Fibroblast of villous mesenchyme (primary cell): ENCODE measurements at regions not wholly inside any gene's neighbourhood (a gene's known extent, or its start where the extent isn't known, plus 50 kb on each side); places are given as distances from the start of the nearest gene placed in this dataset.
A peak's percentile ranks its signal among the peaks of the same experiment; 100 is the strongest.
"Not testable (repeated sequence)": the region's sequence is repeated elsewhere in the genome, so short reads cannot be mapped to it uniquely, and the experiment has no call there.

Source experiments
- DNase-seq: peaks from one replicate; pipeline ENCODE4 v3.0.0-alpha.2; 2010; ENCODE audit warnings: low read depth
- H3K4me3 ChIP-seq: 2 replicates; pipeline ENCODE4 v1.5.1; 2011; ENCODE audit warnings: low read depth, mild to moderate bottlenecking, low read length
- CTCF ChIP-seq: IDR thresholded peaks from 2 replicates; pipeline ENCODE4 v1.5.1; 2012; ENCODE audit warnings: low read depth, mild to moderate bottlenecking, low read length; ENCODE audit not compliant: insufficient read depth

GRCh38 chr14:66268802-66269334 lies 217.3 kb upstream of the CCDC196 start:
- TF ChIP-seq CTCF: no peak
- no peak for DNase-seq

GRCh38 chr14:66272221-66272620 lies 213.9 kb upstream of the CCDC196 start:
- no peak overlapping the region for H3K4me3 ChIP-seq
- TF ChIP-seq CTCF: no peak
- DNase-seq: no peak

More at GRCh38 chr14:66268802-66269334, 217.3 kb upstream of the CCDC196 start:
- H3K4me3 ChIP-seq: no peak overlapping the region

GRCh38 chr14:66273261-66273832 lies 212.8 kb upstream of the CCDC196 start:
- DNase-seq: no peak
- H3K4me3 ChIP-seq: no peak overlapping the region
- no peak for TF ChIP-seq CTCF

- H3K4me3 ChIP-seq, DNase-seq: not testable (repeated sequence)
These were observed 207.8 kb upstream of the CCDC196 start for GRCh38 chr14:66278418-66278817.

- TF ChIP-seq CTCF: no peak
- DNase-seq: peak; percentile 8
- no peak overlapping the region for H3K4me3 ChIP-seq
These were observed 205.0 kb upstream of the CCDC196 start for GRCh38 chr14:66281036-66281776.

GRCh38 chr14:66284346-66284745 lies 201.8 kb upstream of the CCDC196 start:
- H3K4me3 ChIP-seq: no peak overlapping the region
- DNase-seq: no peak
- TF ChIP-seq CTCF: no peak

- no peak for DNase-seq
- no peak for TF ChIP-seq CTCF
- no peak overlapping the region for H3K4me3 ChIP-seq
These were observed 197.7 kb upstream of the CCDC196 start for GRCh38 chr14:66288511-66288910.
